ENCODE measurements at regions not wholly inside any gene's neighbourhood (a gene's known extent, or its start where the extent isn't known, plus 50 kb on each side); places are given as distances from the start of the nearest gene placed in this dataset.

GRCh38 chr1:31498376-31499040, 77.8 kb upstream of the TINAGL1 start:
- TF ChIP-seq JUND (IDR thresholded peaks at IDR 0.05) (no peak), MAX (IDR thresholded peaks at IDR 0.05) (no peak), CTCF (IDR thresholded peaks at IDR 0.05; ENCODE audit: low read depth, low read length, missing input control) (no peak), FOXA1 (IDR thresholded peaks at IDR 0.05) (no peak), ZBTB33 (IDR thresholded peaks at IDR 0.05) (no peak), YY1 (IDR thresholded peaks at IDR 0.05) (no peak), REST (IDR thresholded peaks at IDR 0.05) (no peak)
